H9 (cell line): ENCODE measurements at regions not wholly inside any gene's neighbourhood (a gene's known extent, or its start where the extent isn't known, plus 50 kb on each side); places are given as distances from the start of the nearest gene placed in this dataset.

ENCODE experiments used
- DNase-seq: peaks from one replicate; pipeline ENCODE4 v3.0.0-alpha.2; 2017
- H2AFZ ChIP-seq: one replicate; pipeline ENCODE4 v1.6.1; 2013; ENCODE audit warnings: mild to moderate bottlenecking, low read length, control low read depth, moderate library complexity
- H2AK5ac ChIP-seq: 2 replicates; pipeline ENCODE4 v1.6.1; 2013; ENCODE audit warnings: low read length, control low read depth, mixed read lengths; ENCODE audit not compliant: insufficient read length
- H2BK120ac ChIP-seq: one replicate; pipeline ENCODE4 v1.6.1; 2013; ENCODE audit warnings: low read depth, mild to moderate bottlenecking, low read length, control low read depth, inconsistent platforms; ENCODE audit not compliant: poor library complexity, severe bottlenecking
- H2BK12ac ChIP-seq: 2 replicates; pipeline ENCODE4 v1.6.1; 2013; ENCODE audit warnings: low read length, control low read depth, mixed read lengths, low read depth; ENCODE audit not compliant: insufficient read length
- H2BK15ac ChIP-seq: 2 replicates; pipeline ENCODE4 v1.6.1; 2013; ENCODE audit warnings: low read depth, low read length, control low read depth
- H2BK20ac ChIP-seq: one replicate; pipeline ENCODE4 v1.6.1; 2013; ENCODE audit warnings: low read depth, mild to moderate bottlenecking, low read length, control low read depth, inconsistent platforms; ENCODE audit not compliant: poor library complexity, severe bottlenecking
- H2BK5ac ChIP-seq: 2 replicates; pipeline ENCODE4 v1.6.1; 2013; ENCODE audit warnings: low read length, control low read depth, mixed read lengths; ENCODE audit not compliant: insufficient read length
- H3K14ac ChIP-seq: 2 replicates; pipeline ENCODE4 v1.6.1; 2013; ENCODE audit warnings: low read length, control low read depth; ENCODE audit not compliant: insufficient read depth
- H3K18ac ChIP-seq: 2 replicates; pipeline ENCODE4 v1.6.1; 2013; ENCODE audit warnings: low read depth, mild to moderate bottlenecking, mixed read lengths, low read length, control low read depth; ENCODE audit not compliant: insufficient read length
- H3K23ac ChIP-seq: 2 replicates; pipeline ENCODE4 v1.6.1; 2013; ENCODE audit warnings: low read length, control low read depth, mixed read lengths, low read depth; ENCODE audit not compliant: insufficient read length
- H3K23me2 ChIP-seq: 2 replicates; pipeline ENCODE4 v1.6.1; 2013; ENCODE audit warnings: low read depth, mild to moderate bottlenecking, mixed read lengths, low read length, control low read depth; ENCODE audit not compliant: insufficient read length, poor library complexity, severe bottlenecking
- H3K27ac ChIP-seq: 2 replicates; pipeline ENCODE4 v1.5.1; 2013; ENCODE audit warnings: low read length, control low read depth, mixed read lengths, low read depth; ENCODE audit not compliant: insufficient read length
- H3K27me3 ChIP-seq: 2 replicates; pipeline ENCODE4 v1.6.1; 2013; ENCODE audit warnings: low read length, control low read depth, inconsistent platforms; ENCODE audit not compliant: insufficient read depth
- H3K4ac ChIP-seq: 2 replicates; pipeline ENCODE4 v1.6.1; 2013; ENCODE audit warnings: low read depth, mild to moderate bottlenecking, control low read depth, inconsistent platforms, low read length, moderate library complexity
- H3K4me1 ChIP-seq: 2 replicates; pipeline ENCODE4 v1.6.1; 2013; ENCODE audit warnings: low read length, control low read depth, inconsistent platforms; ENCODE audit not compliant: insufficient read depth
- H3K4me2 ChIP-seq: 2 replicates; pipeline ENCODE4 v1.6.1; 2013; ENCODE audit warnings: low read length, control low read depth, mixed read lengths; ENCODE audit not compliant: insufficient read length, insufficient read depth
- H3K56ac ChIP-seq: 2 replicates; pipeline ENCODE4 v1.6.1; 2013; ENCODE audit warnings: low read depth, mild to moderate bottlenecking, mixed read lengths, low read length, control low read depth; ENCODE audit not compliant: insufficient read length
- H3K79me1 ChIP-seq: 2 replicates; pipeline ENCODE4 v1.6.1; 2013; ENCODE audit warnings: low read depth, mild to moderate bottlenecking, moderate library complexity, low read length, control low read depth, inconsistent platforms; ENCODE audit not compliant: insufficient read depth, poor library complexity, severe bottlenecking
- H3K79me2 ChIP-seq: 2 replicates; pipeline ENCODE4 v1.6.1; 2013; ENCODE audit warnings: low read length, control low read depth, inconsistent platforms; ENCODE audit not compliant: insufficient read depth
- H3K9ac ChIP-seq: 2 replicates; pipeline ENCODE4 v1.6.1; 2013; ENCODE audit warnings: low read length, control low read depth, mixed read lengths; ENCODE audit not compliant: insufficient read length; ENCODE audit errors: extremely low read depth
- H3K9me3 ChIP-seq: one replicate; pipeline ENCODE4 v1.6.1; 2013; ENCODE audit warnings: low read depth, low read length, inconsistent platforms; ENCODE audit not compliant: control insufficient read depth
- H3T11ph ChIP-seq: one replicate; pipeline ENCODE4 v1.6.1; 2013; ENCODE audit warnings: mild to moderate bottlenecking, low read length, control low read depth, inconsistent platforms
- H4K20me1 ChIP-seq: one replicate; pipeline ENCODE4 v1.6.1; 2013; ENCODE audit not compliant: control insufficient read depth, insufficient read length, insufficient read depth
- H4K5ac ChIP-seq: 2 replicates; pipeline ENCODE4 v1.6.1; 2013; ENCODE audit warnings: low read depth, mild to moderate bottlenecking, mixed read lengths, low read length, control low read depth; ENCODE audit not compliant: insufficient read length
- H4K8ac ChIP-seq: replicated peaks from 2 replicates; pipeline ENCODE4 v1.6.1; 2013; ENCODE audit warnings: low read length, control low read depth, mixed read lengths, low read depth; ENCODE audit not compliant: insufficient read length
- H4K91ac ChIP-seq: 2 replicates; pipeline ENCODE4 v1.6.1; 2013; ENCODE audit warnings: low read depth, mild to moderate bottlenecking, moderate library complexity, mixed read lengths, low read length, control low read depth; ENCODE audit not compliant: insufficient read length
- H3K27ac Mint-ChIP-seq, 3 experiments: 2 replicates in 2 of 3; 3 replicates in 1 of 3; pipeline ENCODE4 v1.8.0; 2020 to 2021; ENCODE audit warnings: mixed read lengths in 3 of 3, mild to moderate bottlenecking in 1 of 3, moderate library complexity in 1 of 3
- H3K27me3 Mint-ChIP-seq: 2 replicates; pipeline ENCODE4 v1.8.0; 2021; ENCODE audit warnings: low read depth, mild to moderate bottlenecking, moderate library complexity, mixed read lengths
- H3K36me3 Mint-ChIP-seq, 3 experiments: 2 replicates in 2 of 3; 3 replicates in 1 of 3; pipeline ENCODE4 v1.8.0; 2020 to 2021; ENCODE audit warnings: low read depth in 3 of 3, mixed read lengths in 3 of 3; ENCODE audit not compliant: insufficient read depth in 1 of 3
- H3K4me1 Mint-ChIP-seq, 2 experiments: 2 replicates each; pipeline ENCODE4 v1.8.0; 2020; ENCODE audit warnings: mixed read lengths in 2 of 2
- H3K4me3 Mint-ChIP-seq, 2 experiments: 2 replicates in 1 of 2; 3 replicates in 1 of 2; pipeline ENCODE4 v1.8.0; 2020 to 2021; ENCODE audit warnings: mild to moderate bottlenecking in 2 of 2, mixed read lengths in 2 of 2, moderate library complexity in 1 of 2
- H3K9me3 Mint-ChIP-seq, 2 experiments: 2 replicates in 1 of 2; 3 replicates in 1 of 2; pipeline ENCODE4 v1.8.0; 2020; ENCODE audit warnings: mild to moderate bottlenecking in 2 of 2, mixed read lengths in 2 of 2, moderate library complexity in 1 of 2
- WGBS: extraction: QIAGEN DNeasy Blood & Tissue Kit; methylation state at CpG from one replicate; pipeline ENCODE4 v1.1.7; 2013; ENCODE audit warnings: missing lambda C conversion rate, low lambda C conversion rate, mixed read lengths; ENCODE audit not compliant: insufficient read length; ENCODE audit errors: extremely low coverage; 5-methylcytosine and 5-hydroxymethylcytosine counted together
- TF ChIP-seq, protein P1 (sequence below): fragments of 200-600 bp; sonication (generic); conservative IDR thresholded peaks from 3 replicates; pipeline ENCODE4 v1.8.0; 2021; ENCODE audit warnings: antibody characterized with exemption, mild to moderate bottlenecking

DNA sequence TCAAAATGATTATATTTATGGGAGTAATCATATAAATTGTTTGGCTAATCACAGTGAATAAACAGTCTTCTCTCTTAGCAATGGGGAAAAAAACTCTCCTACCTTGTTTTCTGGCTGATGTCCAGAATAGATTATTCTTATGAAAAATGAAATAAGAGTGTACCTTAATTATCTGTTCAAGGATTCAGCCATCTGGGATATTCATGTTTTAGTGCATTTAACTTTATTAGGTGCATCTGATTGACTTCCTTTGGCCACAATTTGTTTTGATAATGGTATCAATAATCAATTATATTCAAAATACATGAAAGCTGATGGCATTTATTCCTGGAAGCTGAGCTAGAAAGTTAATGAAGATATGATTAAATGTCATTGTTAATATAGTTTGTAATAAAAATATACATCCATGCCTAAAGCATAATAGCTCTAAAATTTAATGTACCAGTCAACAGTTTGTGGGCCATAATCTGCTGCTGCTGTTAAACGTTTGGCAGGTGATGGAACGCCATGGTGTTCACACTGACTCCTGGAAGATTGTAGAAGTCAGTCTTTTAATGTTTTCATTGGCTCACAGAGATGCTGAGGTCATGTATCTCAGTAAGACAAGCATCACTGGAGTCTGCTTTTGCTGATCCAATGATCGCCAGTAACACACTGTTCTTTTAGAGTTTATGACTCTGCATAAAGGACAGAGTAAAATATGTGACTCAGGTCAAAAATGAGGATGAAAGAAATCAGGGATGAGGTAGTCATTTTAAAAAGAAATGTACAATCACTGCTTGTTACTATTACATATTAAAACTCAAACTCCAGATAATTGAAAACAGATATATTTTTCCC, 105.8 kb downstream of the ISL1 start:
- H3K4me3 Mint-ChIP-seq = no peak overlapping the region
- H2BK12ac ChIP-seq = no peak overlapping the region
- no peak overlapping the region for H2BK5ac ChIP-seq
- H4K20me1 ChIP-seq = no peaks in the 10 kb centered on the region
- no peak overlapping the region for H2AFZ ChIP-seq
- no peak overlapping the region for H4K5ac ChIP-seq
- H3K23ac ChIP-seq = no peak overlapping the region
- H4K8ac ChIP-seq = no peak overlapping the region
- H3K27ac ChIP-seq = no peak overlapping the region
- H3K79me2 ChIP-seq = no peaks in the 10 kb centered on the region
- no peak overlapping the region for H3T11ph ChIP-seq
- H3K4me1 Mint-ChIP-seq = no peaks in the 10 kb centered on the region
- H3K9me3 ChIP-seq = no peaks in the 10 kb centered on the region
- DNase-seq = no peak
- no peak overlapping the region for H2AK5ac ChIP-seq
- no CpG with 5 or more reads among the region's 3 CpGs for WGBS
- no peak overlapping the region for H2BK15ac ChIP-seq
- H2BK20ac ChIP-seq = no peak overlapping the region
- no peak overlapping the region for H3K27ac Mint-ChIP-seq
- H3K36me3 Mint-ChIP-seq = no peaks in the 10 kb centered on the region
- no peaks in the 10 kb centered on the region for H3K4me1 ChIP-seq
- no peak overlapping the region for H3K4ac ChIP-seq
- no peaks in the 10 kb centered on the region for H3K79me1 ChIP-seq
- no peaks in the 10 kb centered on the region for H3K23me2 ChIP-seq
- no peak overlapping the region for H3K9ac ChIP-seq
- H3K14ac ChIP-seq = no peak overlapping the region
- H3K9me3 Mint-ChIP-seq = no peaks in the 10 kb centered on the region
- H3K27me3 Mint-ChIP-seq = no peaks in the 10 kb centered on the region
- H2BK120ac ChIP-seq = no peak overlapping the region
- H3K56ac ChIP-seq = no peak overlapping the region
- TF ChIP-seq, protein P1, sequence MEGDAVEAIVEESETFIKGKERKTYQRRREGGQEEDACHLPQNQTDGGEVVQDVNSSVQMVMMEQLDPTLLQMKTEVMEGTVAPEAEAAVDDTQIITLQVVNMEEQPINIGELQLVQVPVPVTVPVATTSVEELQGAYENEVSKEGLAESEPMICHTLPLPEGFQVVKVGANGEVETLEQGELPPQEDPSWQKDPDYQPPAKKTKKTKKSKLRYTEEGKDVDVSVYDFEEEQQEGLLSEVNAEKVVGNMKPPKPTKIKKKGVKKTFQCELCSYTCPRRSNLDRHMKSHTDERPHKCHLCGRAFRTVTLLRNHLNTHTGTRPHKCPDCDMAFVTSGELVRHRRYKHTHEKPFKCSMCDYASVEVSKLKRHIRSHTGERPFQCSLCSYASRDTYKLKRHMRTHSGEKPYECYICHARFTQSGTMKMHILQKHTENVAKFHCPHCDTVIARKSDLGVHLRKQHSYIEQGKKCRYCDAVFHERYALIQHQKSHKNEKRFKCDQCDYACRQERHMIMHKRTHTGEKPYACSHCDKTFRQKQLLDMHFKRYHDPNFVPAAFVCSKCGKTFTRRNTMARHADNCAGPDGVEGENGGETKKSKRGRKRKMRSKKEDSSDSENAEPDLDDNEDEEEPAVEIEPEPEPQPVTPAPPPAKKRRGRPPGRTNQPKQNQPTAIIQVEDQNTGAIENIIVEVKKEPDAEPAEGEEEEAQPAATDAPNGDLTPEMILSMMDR = no peak
- no peak overlapping the region for H3K4me2 ChIP-seq
- H3K18ac ChIP-seq = no peak overlapping the region
- no peaks in the 10 kb centered on the region for H3K27me3 ChIP-seq
- no peak overlapping the region for H4K91ac ChIP-seq
